IMR-90 (cell line): ENCODE measurements at regions not wholly inside any gene's neighbourhood (a gene's known extent, or its start where the extent isn't known, plus 50 kb on each side); places are given as distances from the start of the nearest gene placed in this dataset.

ENCODE experiments used
- ATAC-seq: fragments of 200-7000 bp; cut with Tn5 transposase; 2 replicates; pipeline ENCODE4 v1.9.1; 2020; ENCODE audit warnings: low read depth, mild to moderate bottlenecking, moderate library complexity
- BruUV-seq: library from RNA; stranded (reverse); fragments of 400-500 nt; replicated peaks from 2 replicates; lab custom pipeline; 2021; lab: Mats Ljungman, UMichigan
- CTCF ChIA-PET: fragments of 300-600 bp; formaldehyde crosslinking; extraction: SDS; loops from one replicate; lab custom pipeline; 2021; ENCODE audit warnings: antibody characterized with exemption; lab: Yijun Ruan, JAX
- POLR2A ChIA-PET: fragments of 300-600 bp; sonication (Branson Sonifier 250); formaldehyde crosslinking; loops from one replicate; lab custom pipeline; 2022; ENCODE audit warnings: antibody characterized with exemption; ENCODE audit not compliant: unreplicated experiment; lab: Charles Lee
- DNase-seq: peaks from one replicate; pipeline ENCODE4 v3.0.0; 2013
- H2AFZ ChIP-seq: replicated peaks from 2 replicates; pipeline ENCODE3; 2013; ENCODE audit warnings: low read length, mild to moderate bottlenecking; ENCODE audit not compliant: poor library complexity
- H2AK5ac ChIP-seq: 2 replicates; pipeline ENCODE4 v1.6.1; 2013; ENCODE audit warnings: low read depth, low read length, inconsistent platforms
- H2AK9ac ChIP-seq: replicated peaks from 2 replicates; pipeline ENCODE3; 2013; ENCODE audit warnings: mild to moderate bottlenecking, low read depth, low read length, moderate library complexity; ENCODE audit not compliant: poor library complexity
- H2BK120ac ChIP-seq: 2 replicates; pipeline ENCODE4 v1.6.1; 2013; ENCODE audit warnings: low read depth, low read length, inconsistent platforms
- H2BK15ac ChIP-seq: 3 replicates; pipeline ENCODE4 v1.6.1; 2013; ENCODE audit warnings: low read depth, low read length, inconsistent platforms
- H2BK20ac ChIP-seq: 2 replicates; pipeline ENCODE4 v1.6.1; 2013; ENCODE audit warnings: low read depth, mild to moderate bottlenecking, inconsistent platforms, low read length, moderate library complexity
- H2BK5ac ChIP-seq: 2 replicates; pipeline ENCODE4 v1.6.1; 2013; ENCODE audit warnings: mild to moderate bottlenecking, low read depth, low read length, inconsistent platforms; ENCODE audit not compliant: poor library complexity, severe bottlenecking
- H3K14ac ChIP-seq: replicated peaks from 2 replicates; pipeline ENCODE4 v1.6.1; 2013; ENCODE audit warnings: low read depth, low read length, inconsistent platforms
- H3K18ac ChIP-seq: 2 replicates; pipeline ENCODE4 v1.6.1; 2013; ENCODE audit warnings: low read depth, low read length, control low read depth
- H3K23ac ChIP-seq: 2 replicates; pipeline ENCODE4 v1.6.1; 2013; ENCODE audit warnings: low read depth, low read length, inconsistent platforms
- H3K27ac ChIP-seq: 2 replicates; pipeline ENCODE4 v1.5.1; 2013; ENCODE audit warnings: mild to moderate bottlenecking, control low read depth, low read length; ENCODE audit not compliant: insufficient read depth
- H3K27me3 ChIP-seq: 2 replicates; pipeline ENCODE4 v1.6.1; 2013; ENCODE audit warnings: low read length; ENCODE audit not compliant: control insufficient read depth, insufficient read depth
- H3K36me3 ChIP-seq: 2 replicates; pipeline ENCODE4 v1.6.1; 2013; ENCODE audit warnings: low read length, mixed read lengths; ENCODE audit not compliant: control insufficient read depth, insufficient read depth
- H3K4ac ChIP-seq: 2 replicates; pipeline ENCODE4 v1.6.1; 2013; ENCODE audit warnings: low read depth, low read length, inconsistent platforms
- H3K4me1 ChIP-seq: 2 replicates; pipeline ENCODE4 v1.6.1; 2013; ENCODE audit warnings: low read length, mixed read lengths; ENCODE audit not compliant: control insufficient read depth, insufficient read depth
- H3K4me2 ChIP-seq: 2 replicates; pipeline ENCODE4 v1.6.1; 2013; ENCODE audit warnings: low read depth, mild to moderate bottlenecking, control low read depth, low read length, moderate library complexity
- H3K4me3 ChIP-seq: 2 replicates; pipeline ENCODE4 v1.5.1; 2013; ENCODE audit warnings: low read depth, mild to moderate bottlenecking, control low read depth, low read length, moderate library complexity; ENCODE audit not compliant: insufficient read depth
- H3K56ac ChIP-seq: 2 replicates; pipeline ENCODE4 v1.6.1; 2013; ENCODE audit warnings: low read length, inconsistent platforms; ENCODE audit not compliant: insufficient read depth; ENCODE audit errors: extremely low read depth
- H3K79me1 ChIP-seq, 2 experiments: 2 replicates each; pipeline ENCODE4 v1.6.1; 2013; ENCODE audit warnings: low read length in 2 of 2, inconsistent platforms in 1 of 2, low read depth in 1 of 2
- H3K9ac ChIP-seq: 2 replicates; pipeline ENCODE4 v1.6.1; 2013; ENCODE audit warnings: low read depth, low read length, control low read depth
- H3K9me1 ChIP-seq: 2 replicates; pipeline ENCODE4 v1.6.1; 2013; ENCODE audit warnings: low read length, inconsistent platforms; ENCODE audit not compliant: insufficient read depth
- H3K9me3 ChIP-seq: 2 replicates; pipeline ENCODE4 v1.6.1; 2013; ENCODE audit warnings: low read length; ENCODE audit not compliant: control insufficient read depth, insufficient read depth
- H4K20me1 ChIP-seq: 2 replicates; pipeline ENCODE4 v1.6.1; 2013; ENCODE audit warnings: low read length, inconsistent platforms; ENCODE audit not compliant: insufficient read depth
- H4K5ac ChIP-seq: 2 replicates; pipeline ENCODE4 v1.6.1; 2013; ENCODE audit warnings: mild to moderate bottlenecking, low read depth, low read length, control low read depth
- H4K8ac ChIP-seq, 2 experiments: 2 replicates each; pipeline ENCODE4 v1.6.1; 2013; ENCODE audit warnings: low read depth in 2 of 2, low read length in 2 of 2, control low read depth in 1 of 2, inconsistent platforms in 1 of 2
- H4K91ac ChIP-seq: 2 replicates; pipeline ENCODE4 v1.6.1; 2013; ENCODE audit warnings: low read depth, low read length, inconsistent platforms; ENCODE audit not compliant: insufficient read depth
- BHLHE40 ChIP-seq: fragments of 150-350 bp; IDR thresholded peaks from 2 replicates; pipeline ENCODE4 v1.6.1; 2016; ENCODE audit warnings: mild to moderate bottlenecking, low read depth, low read length
- CHD1 ChIP-seq: IDR thresholded peaks from 2 replicates; pipeline ENCODE4 v1.6.1; 2012; ENCODE audit warnings: low read depth, low read length, improper control_type of control experiment
- FOS ChIP-seq: fragments of 150-350 bp; IDR thresholded peaks from 2 replicates; pipeline ENCODE4 v1.6.1; 2016; ENCODE audit warnings: low read depth, low read length
- MAFK ChIP-seq: IDR thresholded peaks from 2 replicates; pipeline ENCODE4 v1.6.1; 2012; ENCODE audit warnings: low read depth, low read length, improper control_type of control experiment
- MAZ ChIP-seq: IDR thresholded peaks from 2 replicates; pipeline ENCODE4 v1.6.1; 2012; ENCODE audit warnings: low read depth, mild to moderate bottlenecking, low read length, improper control_type of control experiment, moderate library complexity, borderline replicate concordance
- MXI1 ChIP-seq: IDR thresholded peaks from 2 replicates; pipeline ENCODE4 v1.6.1; 2012; ENCODE audit warnings: low read depth, mild to moderate bottlenecking, low read length, moderate library complexity, borderline replicate concordance
- POLR2A ChIP-seq: IDR thresholded peaks from 2 replicates; pipeline ENCODE4 v1.6.1; 2012; ENCODE audit warnings: mild to moderate bottlenecking, low read depth, low read length
- RAD21 ChIP-seq: IDR thresholded peaks from 2 replicates; pipeline ENCODE4 v1.6.1; 2012; ENCODE audit warnings: low read length, improper control_type of control experiment
- RCOR1 ChIP-seq: IDR thresholded peaks from 2 replicates; pipeline ENCODE4 v1.6.1; 2012; ENCODE audit warnings: mild to moderate bottlenecking, low read length, improper control_type of control experiment; ENCODE audit not compliant: insufficient replicate concordance
- RFX5 ChIP-seq: IDR thresholded peaks from 2 replicates; pipeline ENCODE4 v1.8.0; 2012; ENCODE audit warnings: low read depth, mild to moderate bottlenecking, low read length, moderate library complexity
- SMC3 ChIP-seq: fragments of 150-350 bp; IDR thresholded peaks from 2 replicates; pipeline ENCODE4 v1.6.1; 2016; ENCODE audit warnings: low read depth, mild to moderate bottlenecking, antibody characterized with exemption, low read length, moderate library complexity
- whole genome bisulfite sequencing, 2 experiments: methylation state at CpG; one replicate each; pipeline versions ENCODE4 v1.1.5 to v1.1.7; 2013; ENCODE audit warnings: missing lambda C conversion rate in 2 of 2; ENCODE audit not compliant: insufficient read length in 1 of 2; ENCODE audit errors: extremely low coverage in 2 of 2; 5-methylcytosine and 5-hydroxymethylcytosine counted together
- dilution Hi-C: fragments of 300-500 bp; cut with HindIII; formaldehyde crosslinking; loops from one replicate; pipeline ENCODE4 v1.14.3; 2018; ENCODE audit warnings: low sequenced_read_pairs; ENCODE audit not compliant: unreplicated experiment
- in situ Hi-C: fragments of 300-500 bp; cut with MboI; formaldehyde crosslinking; loops from 3 replicates; pipeline ENCODE4 v1.14.3; 2019; ENCODE audit warnings: low sequenced_read_pairs, inconsistent platforms, mixed read lengths
- intact Hi-C: fragments of 100-400 bp; cut with micrococcal nuclease; formaldehyde crosslinking; loops from 2 replicates; pipeline ENCODE4 v1.10.0; 2022
- TF ChIP-seq, protein P1 (sequence below): fragments of 150-350 bp; IDR thresholded peaks from 2 replicates; pipeline ENCODE4 v1.6.1; 2016; ENCODE audit warnings: low read depth, mild to moderate bottlenecking, low read length, moderate library complexity, borderline replicate concordance
- TF ChIP-seq, protein P2 (sequence below): conservative IDR thresholded peaks from 2 replicates; pipeline ENCODE4 v1.5.1; 2012; ENCODE audit warnings: mild to moderate bottlenecking, low read depth, low read length, improper control_type of control experiment

DNA sequence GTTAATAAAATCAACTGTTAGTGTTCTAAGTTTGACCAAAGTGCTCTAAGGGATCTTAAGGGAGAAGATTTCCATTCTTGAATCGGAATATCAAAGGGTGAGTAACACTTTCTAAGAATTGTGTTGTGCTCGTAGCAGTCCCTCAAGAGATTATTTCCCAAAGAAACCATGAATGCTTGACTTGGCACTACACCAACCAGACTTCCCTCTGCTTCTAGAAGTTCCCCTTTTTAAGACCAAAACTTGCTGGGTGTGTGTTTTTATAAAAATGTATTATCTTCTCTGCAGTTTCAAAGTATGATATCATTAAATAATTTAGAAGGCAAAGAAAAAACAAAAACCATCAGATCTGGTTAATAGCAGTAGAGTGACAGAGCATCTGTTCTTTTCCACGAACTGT lies 522.0 kb upstream of the FAM98A start:
- Histone ChIP-seq H2BK15ac (no peak overlapping the region), H3K4me1 (no peaks in the 10 kb centered on the region), H2AFZ (no peak overlapping the region), H4K8ac (no peak overlapping the region), H2BK5ac (no peak overlapping the region), H3K4me3 (no peak overlapping the region), H4K20me1 (no peaks in the 10 kb centered on the region), H3K36me3 (no peaks in the 10 kb centered on the region), H4K5ac (no peak overlapping the region), H3K79me1 (no peaks in the 10 kb centered on the region), H2BK20ac (no peak overlapping the region), H3K4me2 (no peak overlapping the region), H2AK9ac (no peak overlapping the region), H3K14ac (no peak overlapping the region), H3K9me1 (no peaks in the 10 kb centered on the region), H2BK120ac (no peak overlapping the region), H3K27me3 (no peaks in the 10 kb centered on the region), H4K91ac (no peak overlapping the region), H2AK5ac (no peak overlapping the region), H3K9me3 (no peaks in the 10 kb centered on the region), H3K9ac (no peak overlapping the region), H3K18ac (no peak overlapping the region), H3K56ac (no peak overlapping the region), H3K27ac (no peak overlapping the region), H3K23ac (no peak overlapping the region), H3K4ac (no peak overlapping the region)
- intact Hi-C loops, result no loop called here
- dilution Hi-C loops, result no loop called here
- no TSS peak for BruUV-seq
- ATAC-seq, result no peak
- DNase-seq, result no peak
- in situ Hi-C loops, result no loop called here
- ChIA-PET POLR2A (no interaction called here), CTCF (no interaction called here)
- no CpG with 5 or more reads among the region's 3 CpGs for WGBS, 2 experiments
- no peak for TF ChIP-seq CHD1
- TF ChIP-seq, protein P1, sequence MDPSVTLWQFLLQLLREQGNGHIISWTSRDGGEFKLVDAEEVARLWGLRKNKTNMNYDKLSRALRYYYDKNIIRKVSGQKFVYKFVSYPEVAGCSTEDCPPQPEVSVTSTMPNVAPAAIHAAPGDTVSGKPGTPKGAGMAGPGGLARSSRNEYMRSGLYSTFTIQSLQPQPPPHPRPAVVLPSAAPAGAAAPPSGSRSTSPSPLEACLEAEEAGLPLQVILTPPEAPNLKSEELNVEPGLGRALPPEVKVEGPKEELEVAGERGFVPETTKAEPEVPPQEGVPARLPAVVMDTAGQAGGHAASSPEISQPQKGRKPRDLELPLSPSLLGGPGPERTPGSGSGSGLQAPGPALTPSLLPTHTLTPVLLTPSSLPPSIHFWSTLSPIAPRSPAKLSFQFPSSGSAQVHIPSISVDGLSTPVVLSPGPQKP, result no peak
- TF ChIP-seq SMC3, result no peak
- TF ChIP-seq RFX5, result no peak
- TF ChIP-seq RAD21, result no peak
- TF ChIP-seq MXI1, result no peak
- TF ChIP-seq RCOR1, result no peak
- TF ChIP-seq, protein P2, sequence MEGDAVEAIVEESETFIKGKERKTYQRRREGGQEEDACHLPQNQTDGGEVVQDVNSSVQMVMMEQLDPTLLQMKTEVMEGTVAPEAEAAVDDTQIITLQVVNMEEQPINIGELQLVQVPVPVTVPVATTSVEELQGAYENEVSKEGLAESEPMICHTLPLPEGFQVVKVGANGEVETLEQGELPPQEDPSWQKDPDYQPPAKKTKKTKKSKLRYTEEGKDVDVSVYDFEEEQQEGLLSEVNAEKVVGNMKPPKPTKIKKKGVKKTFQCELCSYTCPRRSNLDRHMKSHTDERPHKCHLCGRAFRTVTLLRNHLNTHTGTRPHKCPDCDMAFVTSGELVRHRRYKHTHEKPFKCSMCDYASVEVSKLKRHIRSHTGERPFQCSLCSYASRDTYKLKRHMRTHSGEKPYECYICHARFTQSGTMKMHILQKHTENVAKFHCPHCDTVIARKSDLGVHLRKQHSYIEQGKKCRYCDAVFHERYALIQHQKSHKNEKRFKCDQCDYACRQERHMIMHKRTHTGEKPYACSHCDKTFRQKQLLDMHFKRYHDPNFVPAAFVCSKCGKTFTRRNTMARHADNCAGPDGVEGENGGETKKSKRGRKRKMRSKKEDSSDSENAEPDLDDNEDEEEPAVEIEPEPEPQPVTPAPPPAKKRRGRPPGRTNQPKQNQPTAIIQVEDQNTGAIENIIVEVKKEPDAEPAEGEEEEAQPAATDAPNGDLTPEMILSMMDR, result no peak
- no peak for TF ChIP-seq MAFK
- no peak for TF ChIP-seq POLR2A
- TF ChIP-seq MAZ, result no peak
- TF ChIP-seq BHLHE40, result no peak
- no peak for TF ChIP-seq FOS
